Kidney (tissue), 13 donors: ENCODE measurements at regions not wholly inside any gene's neighbourhood (a gene's known extent, or its start where the extent isn't known, plus 50 kb on each side); places are given as distances from the start of the nearest gene placed in this dataset.
"Not testable (repeated sequence)": the region's sequence is repeated elsewhere in the genome, so short reads cannot be mapped to it uniquely, and the experiment has no call there.

ENCODE experiments used
- DNase-seq, 5 donors: peaks; one replicate each; pipeline ENCODE4 v3.0.0-alpha.2; 2013 to 2020
- FAIRE-seq: peaks from 2 replicates; lab custom pipeline; 2012; peaks lifted over from hg19 to GRCh38; lab: Jason Lieb, UNC
- H3K27ac ChIP-seq, 2 donors: one replicate each; pipeline ENCODE4 v1.7.0; 2013; ENCODE audit warnings: low read depth in 2 of 2, low read length in 2 of 2, inconsistent platforms in 1 of 2
- H3K27me3 ChIP-seq: one replicate; pipeline ENCODE4 v1.7.1; 2013; ENCODE audit warnings: low read length, inconsistent platforms; ENCODE audit not compliant: control insufficient read depth, insufficient read depth
- H3K36me3 ChIP-seq, 3 donors: one replicate each; pipeline versions ENCODE4 v1.7.0 to v1.7.1; 2013; ENCODE audit warnings: low read length in 3 of 3, control low read depth in 1 of 3, inconsistent platforms in 1 of 3; ENCODE audit not compliant: insufficient read depth in 3 of 3, control insufficient read depth in 2 of 3
- H3K4me1 ChIP-seq, 3 donors: one replicate each; pipeline versions ENCODE4 v1.7.0 to v1.7.1; 2013; ENCODE audit warnings: low read length in 3 of 3, inconsistent platforms in 1 of 3, low read depth in 1 of 3; ENCODE audit not compliant: control insufficient read depth in 2 of 3, insufficient read depth in 2 of 3
- H3K4me3 ChIP-seq, 3 donors: one replicate each; pipeline versions ENCODE4 v1.7.0 to v1.8.1; 2013; ENCODE audit warnings: low read length in 3 of 3, control low read depth in 1 of 3, inconsistent platforms in 1 of 3
- H3K9ac ChIP-seq, 3 donors: one replicate each; pipeline versions ENCODE4 v1.7.0 to v1.7.1; 2013; ENCODE audit warnings: low read length in 3 of 3, control low read depth in 1 of 3, inconsistent platforms in 1 of 3
- H3K9me3 ChIP-seq, 3 donors: one replicate each; pipeline versions ENCODE4 v1.7.0 to v1.7.1; 2013; ENCODE audit warnings: low read length in 3 of 3, control low read depth in 1 of 3, inconsistent platforms in 1 of 3; ENCODE audit not compliant: control insufficient read depth in 2 of 3, insufficient read depth in 1 of 3
- intact Hi-C: fragments of 100-400 bp; cut with DNase I; formaldehyde crosslinking; loops from one replicate; pipeline ENCODE4 v1.11.1; 2022
- TF ChIP-seq, protein P1 (sequence below): IDR thresholded peaks from 3 replicates; pipeline ENCODE4 v1.5.1; 2012; ENCODE audit warnings: mild to moderate bottlenecking, moderate library complexity, borderline replicate concordance; ENCODE audit not compliant: insufficient read depth; ENCODE audit errors: extremely low read depth
- donor health status: control.
- donor health status: control.
- donor health status: control.
- donor health status: control.
- donor health status: control.
- donor health status: DM: yes; HTN: yes; CAD: no.
- donor health status: Normal renal cell carcinoma (clear cell type).

DNA sequence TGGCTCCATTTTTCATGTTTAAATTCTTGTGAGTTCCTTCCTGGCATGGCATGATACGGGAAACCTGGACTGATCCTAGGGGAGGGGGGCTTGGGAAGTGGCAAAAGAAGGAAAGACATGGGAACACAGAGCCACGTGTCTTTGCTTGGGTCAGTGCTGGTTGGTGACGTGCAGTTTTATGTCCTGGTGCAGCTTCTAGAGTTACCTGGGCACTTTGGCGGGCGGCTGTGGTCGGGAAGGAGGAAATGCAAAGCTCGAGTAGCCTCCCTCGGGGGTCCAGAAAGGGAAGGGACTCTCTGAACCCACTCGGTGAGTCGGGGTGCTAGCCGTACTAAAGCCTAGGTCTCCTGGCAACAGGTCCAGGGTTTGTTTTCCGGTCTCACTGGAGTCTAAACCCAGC is 94.6 kb downstream of the APOB start:
- TF ChIP-seq, protein P1, sequence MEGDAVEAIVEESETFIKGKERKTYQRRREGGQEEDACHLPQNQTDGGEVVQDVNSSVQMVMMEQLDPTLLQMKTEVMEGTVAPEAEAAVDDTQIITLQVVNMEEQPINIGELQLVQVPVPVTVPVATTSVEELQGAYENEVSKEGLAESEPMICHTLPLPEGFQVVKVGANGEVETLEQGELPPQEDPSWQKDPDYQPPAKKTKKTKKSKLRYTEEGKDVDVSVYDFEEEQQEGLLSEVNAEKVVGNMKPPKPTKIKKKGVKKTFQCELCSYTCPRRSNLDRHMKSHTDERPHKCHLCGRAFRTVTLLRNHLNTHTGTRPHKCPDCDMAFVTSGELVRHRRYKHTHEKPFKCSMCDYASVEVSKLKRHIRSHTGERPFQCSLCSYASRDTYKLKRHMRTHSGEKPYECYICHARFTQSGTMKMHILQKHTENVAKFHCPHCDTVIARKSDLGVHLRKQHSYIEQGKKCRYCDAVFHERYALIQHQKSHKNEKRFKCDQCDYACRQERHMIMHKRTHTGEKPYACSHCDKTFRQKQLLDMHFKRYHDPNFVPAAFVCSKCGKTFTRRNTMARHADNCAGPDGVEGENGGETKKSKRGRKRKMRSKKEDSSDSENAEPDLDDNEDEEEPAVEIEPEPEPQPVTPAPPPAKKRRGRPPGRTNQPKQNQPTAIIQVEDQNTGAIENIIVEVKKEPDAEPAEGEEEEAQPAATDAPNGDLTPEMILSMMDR: no peak
- no peak for FAIRE-seq

DNA sequence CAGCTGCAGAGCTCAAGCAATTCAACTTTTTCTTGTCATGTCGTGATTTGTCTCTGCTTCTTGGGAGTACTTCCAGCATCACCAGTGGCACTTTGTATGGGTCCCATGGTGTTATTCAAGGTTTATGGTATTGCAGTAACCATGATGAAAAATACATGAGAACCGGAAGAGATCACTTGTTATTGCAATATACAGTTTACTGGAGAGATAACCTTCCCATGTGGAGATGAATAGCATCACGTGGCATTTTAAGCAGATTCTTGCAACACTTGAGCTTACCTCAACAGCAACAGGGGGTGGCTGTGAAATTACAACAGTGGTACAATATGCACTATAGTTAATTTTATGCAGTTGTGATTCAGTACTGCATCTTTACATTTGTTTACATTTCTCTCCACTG is 97.4 kb downstream of the APOB start:
- TF ChIP-seq, protein P1: no peak
- Histone ChIP-seq H3K4me3 (no peak overlapping the region), H3K27me3 (no peaks in the 10 kb centered on the region), H3K36me3 (no peaks in the 10 kb centered on the region), H3K9me3 (no peaks in the 10 kb centered on the region), H3K4me1 (no peaks in the 10 kb centered on the region), H3K27ac (no peak overlapping the region), H3K9ac (no peak overlapping the region)
- FAIRE-seq (no peak), DNase-seq (no peak)
- intact Hi-C loops: no loop called here

More for the DNA sequence above, 94.6 kb downstream of the APOB start:
- H3K36me3 ChIP-seq: no peaks in the 10 kb centered on the region
- no peak overlapping the region for H3K4me3 ChIP-seq
- no peak overlapping the region for H3K27ac ChIP-seq
- H3K9ac ChIP-seq: no peak overlapping the region
- DNase-seq: peak in 4 of 5 donors; percentile 53 to 67 (median 62)
- H3K9me3 ChIP-seq: no peaks in the 10 kb centered on the region
- no peaks in the 10 kb centered on the region for H3K4me1 ChIP-seq
- intact Hi-C loops: no loop called here
- no peaks in the 10 kb centered on the region for H3K27me3 ChIP-seq

DNA sequence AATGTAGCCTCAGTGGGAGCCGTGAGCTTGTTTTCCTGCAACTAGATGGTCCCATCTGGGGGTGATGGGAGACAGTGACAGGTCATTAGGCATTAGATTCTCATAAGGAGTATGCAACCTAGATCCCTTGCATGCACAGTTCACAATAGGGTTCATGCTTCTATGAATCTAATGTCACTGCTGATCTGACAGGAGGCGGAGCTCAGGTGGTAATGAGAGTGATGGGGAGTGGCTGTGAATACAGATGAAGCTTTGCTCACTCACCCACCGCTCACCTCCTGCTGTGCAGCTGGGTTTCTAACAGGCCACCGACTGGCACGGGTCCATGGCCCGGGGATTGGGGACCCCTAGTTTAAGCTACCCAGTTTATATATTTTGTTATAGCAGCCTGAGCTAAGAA is 100.2 kb downstream of the APOB start:
- H3K4me1 ChIP-seq, FAIRE-seq, H3K4me3 ChIP-seq, intact Hi-C loops, H3K36me3 ChIP-seq, DNase-seq, H3K27me3 ChIP-seq, H3K9ac ChIP-seq, H3K9me3 ChIP-seq, H3K27ac ChIP-seq: not testable (repeated sequence)

DNA sequence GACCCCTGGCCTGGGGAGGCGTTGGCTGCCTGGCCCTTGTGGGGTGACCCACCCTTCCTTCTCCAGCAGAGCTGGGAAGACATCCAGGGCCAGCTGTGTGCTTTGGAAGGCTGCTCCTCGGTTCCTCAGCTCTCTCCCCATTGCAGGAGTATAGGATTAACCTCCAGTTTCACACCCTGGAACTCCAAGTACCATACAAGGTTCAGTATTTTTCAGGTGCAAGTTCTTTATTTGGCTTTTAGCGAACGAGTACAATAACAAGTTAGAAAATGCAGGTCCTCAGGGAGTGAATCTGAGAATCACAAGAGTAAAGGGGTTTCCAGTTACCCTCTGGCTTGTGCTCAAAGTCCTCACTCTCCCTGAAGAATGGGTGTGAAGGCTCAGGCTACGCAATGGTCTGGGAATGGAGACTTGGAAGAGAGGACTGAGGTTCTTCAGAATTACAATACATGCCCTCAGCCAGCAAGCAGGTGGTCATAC is 101.2 kb downstream of the APOB start:
- TF ChIP-seq, protein P1: no peak
- no peaks in the 10 kb centered on the region for H3K27me3 ChIP-seq
- DNase-seq: no peak
- no peak overlapping the region for H3K27ac ChIP-seq
- no peak overlapping the region for H3K4me3 ChIP-seq
- no peak overlapping the region for H3K9ac ChIP-seq
- no peaks in the 10 kb centered on the region for H3K9me3 ChIP-seq
- H3K36me3 ChIP-seq: no peaks in the 10 kb centered on the region
- FAIRE-seq: no peak
- H3K4me1 ChIP-seq: no peaks in the 10 kb centered on the region
- intact Hi-C loops: no loop called here
